CD4-positive, alpha-beta T cell treated with Interleukin-2 at 100 ng/mL for 4 hours (primary cell): ENCODE measurements at regions not wholly inside any gene's neighbourhood (a gene's known extent, or its start where the extent isn't known, plus 50 kb on each side); places are given as distances from the start of the nearest gene placed in this dataset.

Source experiments
- DNase-seq: peaks from one replicate; pipeline ENCODE4 v3.0.0-alpha.2; 2020; ENCODE audit warnings: low spot score

DNA sequence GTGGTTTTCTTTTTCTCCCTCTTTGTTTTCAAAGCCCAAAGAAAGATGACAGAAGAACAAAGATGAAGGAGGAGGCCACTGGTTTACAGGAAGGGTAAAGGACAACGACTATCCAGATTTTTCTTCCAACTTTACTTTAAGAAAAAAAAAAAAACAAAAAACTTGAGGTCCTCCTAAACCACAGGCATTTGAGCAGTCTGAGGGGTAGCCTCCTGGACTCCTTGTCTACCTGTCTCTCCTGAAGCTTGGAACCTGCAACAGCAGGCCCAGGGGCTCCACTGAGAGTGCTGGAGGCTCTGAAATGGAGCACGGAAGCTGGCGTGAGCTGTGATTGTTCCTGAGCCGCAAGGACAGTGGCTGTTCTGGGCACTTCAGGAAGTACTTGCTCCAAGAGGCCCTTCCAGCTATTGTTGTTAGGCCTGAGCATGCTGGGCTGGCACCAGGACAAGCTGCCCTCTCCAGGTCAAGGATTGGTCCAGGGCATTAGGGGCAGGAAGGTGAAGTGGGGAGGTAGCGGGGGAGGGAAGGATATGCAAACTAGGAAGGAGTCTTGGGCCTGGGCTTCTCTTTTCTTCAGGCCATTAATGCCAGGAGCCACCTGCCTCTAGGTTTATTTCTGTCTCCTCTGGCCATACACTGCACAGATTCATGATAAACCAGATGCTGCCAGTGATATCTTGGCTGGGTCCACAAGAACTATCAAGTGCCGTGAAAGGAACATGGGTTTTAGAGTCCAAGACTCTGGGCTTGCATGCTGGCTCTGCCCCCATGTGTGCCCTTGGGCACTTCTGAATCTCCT, 147.3 kb downstream of the CCDC34 start:
- DNase-seq = no peak

DNA sequence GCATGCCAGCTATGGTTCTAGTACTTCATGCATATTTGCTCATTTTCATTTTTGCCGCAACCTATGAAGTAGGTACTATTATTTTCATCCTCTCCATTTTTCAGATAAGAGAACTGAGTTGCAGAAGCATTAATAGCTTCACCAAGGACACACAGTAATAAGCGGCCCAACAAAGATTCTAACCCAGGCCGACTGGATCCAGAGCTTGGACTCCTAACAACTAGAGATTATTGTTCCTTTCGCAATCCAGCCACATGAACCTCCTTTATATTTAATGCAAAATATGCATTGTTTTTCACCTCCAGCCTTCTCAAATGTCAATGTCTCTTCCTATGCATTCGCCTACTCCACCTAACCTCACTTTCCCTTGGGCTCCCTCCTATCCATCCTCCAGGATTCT, 148.3 kb downstream of the CCDC34 start:
- no peak for DNase-seq

DNA sequence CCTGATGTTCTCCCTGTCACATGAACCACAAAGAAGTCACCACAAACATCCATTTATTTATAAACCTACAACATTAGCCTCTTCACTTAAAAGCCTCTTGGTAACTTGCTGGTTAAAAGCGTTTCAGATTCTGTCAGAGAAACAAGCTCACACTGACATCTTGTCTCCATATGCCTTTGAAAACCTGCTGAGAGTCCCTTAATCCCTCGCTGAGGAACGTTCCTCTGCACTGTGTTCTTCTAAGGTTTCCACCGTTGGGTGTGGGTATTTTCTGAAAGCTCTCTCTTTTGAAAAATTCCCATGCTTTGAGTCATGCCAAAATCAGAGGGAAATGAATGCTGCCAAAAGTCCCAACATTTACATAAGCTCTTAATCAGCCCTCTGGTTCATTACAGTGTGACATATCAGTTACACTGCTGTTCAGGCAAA, 149.8 kb downstream of the CCDC34 start:
- DNase-seq = no peak

DNA sequence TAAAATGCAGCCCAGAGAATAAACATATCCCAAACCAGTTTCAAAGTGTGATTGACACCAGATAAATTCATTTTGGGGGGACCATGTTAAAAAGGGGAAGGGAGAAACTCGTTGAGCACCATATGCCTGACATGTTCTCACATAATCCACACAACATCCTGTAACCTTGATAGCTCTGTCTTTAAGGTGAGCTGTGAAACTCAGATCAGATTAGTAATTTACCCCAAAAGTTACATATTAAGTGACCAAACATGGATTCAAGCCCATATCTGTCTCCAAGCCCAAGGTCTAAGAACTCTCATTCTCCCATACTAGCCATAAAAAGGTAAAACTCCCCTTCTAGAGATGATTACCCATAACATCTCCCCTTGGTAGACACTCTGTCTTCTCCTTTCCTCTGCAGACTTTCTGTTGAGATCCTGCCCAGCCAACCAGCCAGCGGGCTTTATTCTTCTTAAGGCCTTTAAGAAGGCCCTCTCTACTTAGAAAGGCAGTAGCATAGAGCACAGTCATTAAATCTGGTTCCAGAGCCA, 150.7 kb downstream of the CCDC34 start:
- DNase-seq = no peak

DNA sequence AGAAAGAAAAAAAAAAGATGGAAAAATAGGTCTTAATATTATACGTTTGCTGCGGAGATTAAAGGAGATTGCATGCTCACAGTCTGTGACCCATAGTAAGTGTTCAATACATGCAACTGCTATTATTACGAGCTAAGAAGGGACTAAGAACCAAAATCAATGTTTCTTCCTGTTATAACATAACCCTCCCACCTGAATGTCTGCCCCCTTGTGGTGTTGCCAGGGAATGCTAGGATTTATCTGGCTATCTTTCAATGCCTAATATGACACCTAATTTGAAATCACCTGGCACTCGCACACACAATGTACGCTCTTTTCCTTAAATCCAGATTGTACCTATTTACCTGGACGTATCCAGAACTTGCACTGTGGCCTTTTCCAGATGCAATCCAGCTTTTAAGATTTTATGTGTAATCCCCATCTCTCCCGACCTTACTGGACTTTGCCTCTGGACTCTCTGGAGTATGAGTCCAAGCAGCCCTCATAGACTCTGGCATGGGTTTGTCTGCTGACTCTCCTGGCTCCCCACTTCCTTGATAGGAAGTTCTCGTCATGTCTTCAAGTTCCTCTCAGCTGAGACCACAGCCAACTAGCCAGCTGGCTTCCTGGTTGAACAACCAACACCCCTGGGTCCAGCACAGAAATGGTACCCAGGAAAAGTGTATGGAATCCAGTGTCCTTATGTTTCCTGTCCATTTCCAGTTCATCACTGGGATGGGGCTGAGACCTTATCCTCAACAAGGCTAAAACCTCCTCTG, 151.5 kb downstream of the CCDC34 start:
- no peak for DNase-seq

DNA sequence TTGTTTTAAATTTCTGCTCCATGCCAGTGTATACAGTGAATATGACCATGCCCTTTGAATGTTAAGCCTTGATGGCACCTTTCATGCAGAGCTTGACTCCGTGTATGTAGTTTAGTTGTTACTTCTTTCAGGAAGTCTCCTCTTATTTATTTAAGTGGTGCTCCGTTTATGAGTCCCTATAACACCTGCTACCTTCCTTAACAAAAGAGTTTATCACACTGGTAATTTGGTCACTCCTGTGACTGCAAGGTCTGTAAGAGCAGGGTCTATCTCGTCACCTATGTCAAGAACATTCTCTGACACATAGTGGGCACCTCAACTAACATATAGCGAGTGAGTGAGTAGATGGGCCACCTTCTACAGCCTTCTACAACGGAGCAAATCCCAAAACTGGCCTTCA, 152.5 kb downstream of the CCDC34 start:
- no peak for DNase-seq

DNA sequence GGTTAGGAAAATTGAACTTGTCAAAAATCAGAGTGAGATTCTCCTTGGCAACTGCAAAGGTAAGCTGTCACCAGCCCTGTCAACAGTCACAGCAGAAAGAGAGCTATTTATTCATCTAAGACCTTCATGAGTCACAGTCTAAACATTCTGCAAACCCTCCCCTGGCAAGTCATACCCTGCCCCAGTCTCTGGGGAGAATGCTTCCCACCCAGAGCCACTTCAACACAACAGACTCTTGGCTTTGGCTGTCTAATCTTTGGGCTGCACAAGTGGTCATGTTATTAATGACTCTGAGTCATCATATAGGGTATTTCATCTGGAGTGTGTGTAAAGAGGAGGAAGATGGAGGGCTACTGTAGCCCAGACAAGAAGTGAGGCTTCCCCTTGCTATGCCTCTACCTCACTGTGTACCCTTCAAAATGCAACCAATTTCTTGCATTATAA, 153.4 kb downstream of the CCDC34 start:
- no peak for DNase-seq

DNA sequence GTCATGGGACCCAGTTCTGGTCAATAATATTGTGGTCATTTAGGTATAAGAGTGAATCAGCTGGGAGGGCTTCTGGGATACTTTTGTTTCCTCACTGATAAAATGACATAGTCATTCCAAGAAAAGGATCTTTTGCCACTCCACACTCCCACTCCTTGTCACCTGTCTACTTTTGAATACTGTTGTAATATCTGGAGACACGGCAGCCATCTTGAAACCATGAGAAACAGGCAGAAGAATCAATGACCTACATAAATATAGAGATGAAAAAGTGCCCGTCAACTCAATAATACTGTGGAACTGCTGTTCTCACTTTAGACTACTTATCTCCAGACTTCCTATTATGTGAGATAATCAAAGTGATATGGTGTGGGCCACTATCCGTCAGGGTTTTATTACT, 154.2 kb downstream of the CCDC34 start:
- no peak for DNase-seq

DNA sequence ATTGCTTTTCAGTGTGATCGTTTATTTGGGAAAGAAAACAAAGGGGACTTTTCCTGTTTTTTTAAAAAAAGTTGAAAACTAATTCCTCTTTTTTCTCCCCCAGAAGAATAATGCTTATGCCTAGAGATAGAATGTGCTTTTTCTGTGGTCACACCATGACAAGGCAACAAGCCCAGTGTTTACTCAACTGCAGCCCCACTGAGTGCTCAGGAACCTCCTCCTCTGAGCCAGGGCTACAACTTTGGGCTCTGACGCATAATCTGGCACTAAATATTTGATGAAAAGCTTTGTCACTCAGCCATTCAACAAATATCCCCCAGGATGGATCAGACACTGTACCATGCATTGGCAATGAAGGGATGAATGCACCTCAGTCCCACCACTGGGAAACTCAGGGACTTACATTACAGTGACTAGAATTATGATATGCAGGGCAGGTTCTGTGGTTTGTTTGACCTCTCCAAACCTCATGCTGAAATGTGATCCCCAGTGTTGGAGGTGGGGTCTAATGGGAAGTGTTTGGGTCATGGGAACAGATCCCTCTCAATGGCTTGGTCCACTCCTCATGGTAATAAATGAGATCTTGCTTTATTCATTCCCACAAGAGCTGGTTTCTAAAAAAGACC, 155.9 kb downstream of the CCDC34 start:
- DNase-seq = no peak

DNA sequence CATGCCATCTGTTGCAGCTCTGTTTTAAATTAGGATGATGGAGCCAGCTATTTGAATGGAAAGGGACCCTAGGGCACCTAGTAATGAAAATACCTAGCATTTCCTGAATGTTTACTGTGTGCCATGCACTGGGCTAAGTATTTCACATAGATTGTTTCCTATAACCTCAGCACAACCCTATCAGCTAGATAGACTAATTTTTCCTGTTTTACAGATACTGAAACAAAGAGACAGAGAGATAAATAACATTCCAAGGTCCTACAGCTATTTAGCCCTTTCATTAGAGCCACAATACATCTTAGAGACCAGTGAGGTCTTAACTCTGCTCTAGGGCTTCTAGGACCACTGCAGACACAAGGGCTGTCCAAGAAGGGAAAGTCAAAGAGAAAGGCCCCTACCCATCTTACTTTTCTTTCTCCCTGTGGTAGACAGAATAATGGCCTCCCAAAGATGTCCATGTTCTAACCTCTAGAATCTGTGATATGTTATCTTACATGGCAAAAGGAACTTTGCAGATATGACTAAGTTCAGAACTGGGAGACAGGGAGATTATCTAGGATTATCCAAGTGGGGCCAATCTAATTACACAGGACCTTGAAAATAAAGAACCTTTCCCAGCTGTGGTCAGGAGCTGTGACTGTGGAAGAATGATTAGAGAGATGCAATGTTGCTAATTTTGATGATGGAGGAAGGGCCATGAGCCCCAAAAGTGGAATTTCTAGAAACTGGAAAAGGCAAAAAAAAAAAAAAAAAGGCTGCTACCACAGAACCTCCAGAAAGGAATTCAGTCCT, 157.0 kb downstream of the CCDC34 start:
- no peak for DNase-seq

DNA sequence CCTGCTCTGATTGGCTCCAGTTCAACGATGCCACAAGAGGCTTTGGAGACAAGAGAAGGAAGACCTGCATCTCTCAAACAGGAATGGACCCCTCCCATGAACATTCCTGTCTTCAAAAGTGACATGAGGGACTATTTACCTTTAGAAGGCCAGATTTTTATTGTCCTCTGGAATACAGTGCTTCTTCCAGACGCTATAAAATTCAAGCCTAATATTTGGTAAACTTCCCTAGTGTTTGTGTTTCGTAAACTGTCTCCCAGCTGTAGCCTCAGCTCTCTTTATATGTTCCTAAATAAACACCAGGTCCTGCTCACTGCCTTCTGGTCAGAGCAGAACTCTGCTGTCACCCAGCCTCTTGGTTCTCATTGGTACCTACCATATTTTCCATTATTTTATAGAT, 157.8 kb downstream of the CCDC34 start:
- no peak for DNase-seq

DNA sequence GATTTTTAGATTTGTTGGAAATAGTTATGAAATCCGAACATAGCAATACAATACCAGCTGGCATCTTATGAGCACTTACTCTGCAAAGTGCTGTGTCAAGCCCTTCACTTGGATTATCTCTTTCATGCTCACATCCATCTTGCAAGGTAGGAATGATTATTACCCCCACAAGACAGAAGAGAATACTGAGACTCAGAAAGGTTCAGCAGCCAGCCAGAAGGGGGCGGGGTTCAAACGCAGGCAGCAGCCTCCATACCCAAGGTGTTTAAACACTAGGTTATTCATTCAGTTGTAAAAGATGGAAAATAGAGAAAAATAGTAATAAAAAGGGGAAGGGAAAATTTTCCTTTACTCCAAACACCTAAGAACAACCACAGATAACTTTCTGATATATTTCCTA, 158.5 kb downstream of the CCDC34 start:
- DNase-seq = no peak

DNA sequence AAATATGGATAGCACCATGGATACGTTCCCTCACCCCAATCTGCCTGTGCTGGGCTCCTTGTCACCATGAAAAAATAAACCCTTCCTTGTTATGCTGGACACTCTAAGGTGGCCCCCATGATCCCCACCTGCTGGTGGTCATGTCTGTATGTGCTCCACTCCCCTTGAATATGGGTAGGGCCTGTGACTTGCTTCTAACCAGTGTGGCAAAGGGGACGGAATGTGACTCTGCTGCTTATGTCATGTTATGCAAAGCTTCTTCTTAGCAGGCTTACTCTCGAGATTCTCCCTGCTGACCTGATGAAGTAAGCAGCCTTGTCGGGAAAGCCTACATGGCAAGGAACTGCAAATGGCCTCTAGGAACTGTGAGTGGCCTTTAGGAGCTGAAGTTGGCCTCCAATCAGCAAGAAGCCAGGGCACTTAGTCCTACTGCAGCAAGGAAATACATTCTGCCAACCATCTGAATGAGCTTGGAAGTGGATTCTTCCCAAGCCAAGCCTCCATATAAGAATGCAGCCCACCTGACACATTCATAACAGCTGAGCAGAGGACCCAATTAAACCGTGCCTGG, 159.9 kb downstream of the CCDC34 start:
- no peak for DNase-seq

DNA sequence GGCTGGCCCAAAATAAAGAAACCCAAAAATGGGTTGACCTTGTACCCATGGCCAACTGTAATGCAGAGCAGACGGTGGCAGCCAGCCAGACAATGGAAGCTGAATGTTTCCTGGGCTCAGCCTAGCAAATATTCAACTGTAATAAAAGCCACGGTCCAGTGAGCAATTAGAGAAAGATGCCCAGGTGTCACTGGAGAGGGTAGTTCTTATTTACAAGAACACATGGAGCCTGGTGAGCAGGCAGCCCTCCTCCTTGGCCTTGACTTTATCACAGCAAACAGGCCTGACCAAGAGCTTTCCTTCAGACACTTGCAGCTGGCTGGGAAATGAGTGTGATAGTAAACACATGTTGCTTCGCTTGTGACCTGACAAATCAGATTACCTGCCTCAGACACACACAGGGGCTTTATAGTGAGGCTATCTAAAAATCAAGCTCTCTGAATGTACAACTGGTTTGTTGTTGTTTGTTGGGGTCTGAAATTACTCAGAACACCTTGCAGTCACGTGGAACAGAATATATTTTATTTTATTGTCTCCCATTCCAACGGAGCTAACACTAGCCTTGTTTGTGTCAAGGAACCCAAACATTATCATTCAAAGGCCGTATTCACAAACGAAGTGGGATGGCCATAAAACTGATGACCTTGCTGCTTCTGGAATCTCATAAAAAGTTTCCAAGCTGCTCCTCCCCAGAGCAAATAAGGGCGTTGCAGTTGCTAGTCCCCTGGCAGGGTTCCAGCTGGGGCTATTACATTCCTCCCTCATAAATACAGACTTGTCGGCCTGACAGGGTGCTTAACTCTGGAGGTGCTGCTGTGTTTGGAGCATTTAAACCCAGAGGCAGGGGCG, 161.1 kb downstream of the BBOX1 start:
- DNase-seq = no peak

DNA sequence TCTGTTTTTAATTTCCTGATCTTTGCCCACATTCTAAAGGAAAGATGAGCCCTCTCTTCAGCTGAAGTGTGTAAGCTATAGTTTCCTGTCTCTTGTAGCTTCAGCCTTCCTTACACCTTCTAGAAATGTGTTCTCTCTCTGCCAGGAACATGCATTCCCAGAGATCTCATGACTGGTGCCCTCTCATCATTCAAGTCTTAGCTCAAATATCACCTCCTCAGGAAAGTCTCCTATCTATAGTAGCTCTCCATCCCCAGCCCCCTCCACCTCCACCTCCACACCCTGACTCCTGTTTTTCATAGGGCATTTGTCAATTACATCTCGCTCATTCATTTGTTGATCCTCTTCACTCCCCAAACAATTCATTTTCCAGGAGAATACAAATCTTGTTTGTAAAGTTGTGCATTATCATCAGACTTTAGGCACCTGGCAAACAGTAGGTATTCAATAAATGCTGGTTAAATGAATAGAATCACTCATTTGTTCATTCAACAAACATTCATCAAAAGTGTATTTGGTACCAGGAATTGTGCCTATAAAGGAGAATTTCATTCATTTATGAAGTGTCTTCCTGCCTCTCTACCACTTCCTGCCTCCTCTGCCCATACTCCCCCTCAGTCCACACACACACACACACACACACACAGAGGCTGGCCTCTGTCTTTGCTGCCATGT, 160.3 kb downstream of the BBOX1 start:
- no peak for DNase-seq

DNA sequence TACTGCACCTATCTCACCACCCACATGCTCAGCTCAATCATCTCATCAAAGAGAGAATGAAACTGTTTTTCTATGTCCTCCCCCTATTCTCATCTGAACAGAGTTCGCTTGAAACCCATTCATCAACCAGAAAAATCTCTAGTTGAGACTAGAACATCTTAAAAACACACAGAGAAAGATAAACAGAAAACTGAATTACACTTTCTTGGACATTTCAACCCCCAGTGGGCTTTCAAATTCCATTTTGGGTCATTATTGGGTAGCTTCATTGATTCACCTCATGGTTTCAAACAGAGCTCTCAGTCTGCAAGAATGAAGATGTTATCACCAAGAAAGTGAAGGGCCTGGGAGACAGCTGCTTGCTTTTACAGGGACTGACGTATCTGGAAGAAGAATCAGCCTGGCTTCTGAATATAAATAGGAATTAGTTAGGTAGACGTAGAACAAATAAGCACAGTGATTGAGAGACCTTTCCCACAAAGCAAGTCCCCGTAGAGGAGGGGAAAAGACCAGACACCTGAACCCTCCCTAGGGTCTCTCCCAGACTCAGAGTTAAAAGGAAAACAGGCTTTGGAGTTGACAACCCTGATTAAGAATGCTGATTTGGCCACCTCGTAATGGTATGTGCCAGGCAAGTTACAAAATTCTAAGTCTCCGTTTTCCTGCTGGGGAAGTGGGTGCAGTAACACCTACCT, 155.7 kb downstream of the BBOX1 start:
- no peak for DNase-seq

DNA sequence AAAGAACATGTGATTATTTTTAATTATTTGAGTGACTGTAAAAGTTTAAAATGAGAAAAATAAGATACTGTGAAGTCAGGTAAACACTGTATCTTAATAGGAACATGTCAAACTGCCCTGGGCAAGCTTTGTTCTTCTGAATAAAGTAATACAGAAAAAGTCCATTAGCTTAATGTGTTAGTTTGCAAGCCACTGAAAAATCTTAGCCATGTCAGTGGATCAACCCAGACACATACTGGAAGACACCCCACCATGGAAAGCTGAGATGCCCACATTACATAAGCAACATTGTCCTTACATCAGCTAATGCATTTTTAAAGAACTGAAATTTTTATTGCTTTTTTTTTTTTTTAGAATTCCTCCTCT, 155.2 kb downstream of the BBOX1 start:
- no peak for DNase-seq

DNA sequence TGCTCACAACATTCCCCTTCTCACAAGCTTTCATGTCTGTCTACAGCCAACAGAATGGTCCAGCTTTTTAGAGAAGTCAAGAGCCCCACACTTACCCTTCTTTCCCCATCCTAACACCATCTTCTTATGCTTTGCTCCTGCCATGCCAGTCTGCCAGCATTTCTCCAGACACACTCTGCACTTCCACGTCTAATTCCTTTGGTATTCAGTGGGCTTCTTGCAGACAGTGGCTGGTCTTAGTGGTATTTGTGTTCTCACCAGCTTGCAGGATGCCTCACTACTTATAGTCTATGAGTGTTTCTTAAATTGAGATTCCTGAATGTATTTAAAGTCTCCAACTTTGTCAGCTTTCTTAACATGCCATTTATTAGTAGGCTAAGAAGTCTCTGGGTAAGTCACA, 154.4 kb downstream of the BBOX1 start:
- DNase-seq = no peak

DNA sequence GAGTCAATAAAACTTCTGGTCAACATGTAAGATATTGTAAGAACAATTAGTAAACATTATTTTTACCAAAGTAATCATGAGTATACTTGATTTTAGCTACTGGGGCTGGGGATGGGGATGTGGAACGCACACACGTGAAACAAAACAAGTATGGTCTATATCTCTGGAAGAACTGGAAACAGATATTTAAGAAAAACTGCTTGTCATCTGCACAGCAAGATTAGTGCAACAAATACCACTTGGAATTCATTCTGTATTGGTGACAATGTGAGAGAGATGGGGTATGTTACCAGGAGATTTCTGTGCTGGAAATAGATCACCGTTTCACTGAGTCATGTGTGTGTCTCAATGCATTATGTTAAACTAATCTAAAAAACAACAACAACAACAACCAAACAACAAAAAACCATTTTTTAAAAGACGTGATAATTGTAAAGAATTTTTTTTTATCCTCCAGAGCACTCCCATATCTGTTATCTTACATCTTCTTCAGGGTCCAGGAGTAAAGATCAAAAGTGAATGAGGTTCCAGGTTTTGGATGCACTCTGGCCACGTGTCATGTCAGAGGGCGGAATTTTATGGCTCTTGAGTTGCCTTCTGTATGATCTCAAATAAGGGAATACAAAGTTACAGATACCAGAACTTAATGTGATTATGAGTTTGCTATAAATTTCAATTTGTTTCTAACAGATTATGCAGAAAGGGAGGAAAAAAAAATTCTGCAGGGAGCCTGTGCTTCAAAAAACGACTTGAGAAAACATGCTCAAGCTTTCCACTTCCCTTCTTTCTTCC, 153.0 kb downstream of the BBOX1 start:
- no peak for DNase-seq
